DND-41 (cell line): ENCODE measurements at regions not wholly inside any gene's neighbourhood (a gene's known extent, or its start where the extent isn't known, plus 50 kb on each side); places are given as distances from the start of the nearest gene placed in this dataset.

ENCODE experiments used
- CTCF ChIP-seq: IDR thresholded peaks from 2 replicates; pipeline ENCODE4 v1.5.1; 2012; ENCODE audit warnings: borderline replicate concordance, low read length, moderate library complexity, mild to moderate bottlenecking; ENCODE audit not compliant: poor library complexity, severe bottlenecking; ENCODE audit errors: extremely low read depth
- EZH2 ChIP-seq: IDR thresholded peaks from 3 replicates; pipeline ENCODE4 v1.6.1; 2012; ENCODE audit warnings: borderline replicate concordance, low read depth, mild to moderate bottlenecking, moderate library complexity, low read length, inconsistent platforms; ENCODE audit not compliant: severe bottlenecking

DNA sequence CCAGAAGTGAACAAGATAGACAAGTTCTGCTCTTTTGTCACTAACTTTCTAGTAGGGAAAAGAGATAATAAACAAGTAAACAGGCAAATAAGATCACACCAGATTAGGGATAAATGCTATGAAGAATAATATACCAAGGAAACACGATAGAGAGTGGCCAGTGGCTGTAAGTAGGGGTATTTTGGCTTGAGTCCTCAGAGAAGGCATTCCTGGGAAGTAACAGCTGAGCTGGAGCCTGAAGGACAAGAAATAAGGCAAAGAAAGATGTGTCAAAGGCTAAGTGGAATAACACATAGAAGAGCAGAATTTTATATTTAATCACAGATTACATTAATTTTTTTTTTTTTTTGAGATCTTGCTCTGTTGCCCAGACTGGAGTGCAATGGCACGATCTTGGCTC, 366.2 kb downstream of the ZIC1 start:
- TF ChIP-seq EZH2 (no peak), CTCF (no peak)
